HFFc6 (cell line): ENCODE measurements at regions not wholly inside any gene's neighbourhood (a gene's known extent, or its start where the extent isn't known, plus 50 kb on each side); places are given as distances from the start of the nearest gene placed in this dataset.

ENCODE experiments used
- DNase-seq: peaks from one replicate; pipeline ENCODE4 v3.0.0-alpha.2; 2018
- H3K27ac Mint-ChIP-seq: 2 replicates; pipeline ENCODE4 v1.8.0; 2020; ENCODE audit warnings: mild to moderate bottlenecking, mixed read lengths
- H3K27me3 Mint-ChIP-seq: 2 replicates; pipeline ENCODE4 v1.8.0; 2021; ENCODE audit warnings: mild to moderate bottlenecking, moderate library complexity, mixed read lengths; ENCODE audit not compliant: insufficient read depth
- H3K36me3 Mint-ChIP-seq: 2 replicates; pipeline ENCODE4 v1.8.0; 2021; ENCODE audit warnings: low read depth, mixed read lengths
- H3K4me1 Mint-ChIP-seq: 2 replicates; pipeline ENCODE4 v1.8.0; 2020; ENCODE audit warnings: low read depth, mixed read lengths
- H3K4me3 Mint-ChIP-seq: 2 replicates; pipeline ENCODE4 v1.8.0; 2020; ENCODE audit warnings: mild to moderate bottlenecking, moderate library complexity, mixed read lengths
- H3K9me3 Mint-ChIP-seq: 2 replicates; pipeline ENCODE4 v1.8.0; 2020; ENCODE audit warnings: mild to moderate bottlenecking, mixed read lengths
- TF ChIP-seq, protein P1 (sequence below): fragments of 200-600 bp; sonication (generic); IDR thresholded peaks from 2 replicates; pipeline ENCODE4 v1.5.0; 2021; ENCODE audit warnings: antibody characterized with exemption, mild to moderate bottlenecking

DNA sequence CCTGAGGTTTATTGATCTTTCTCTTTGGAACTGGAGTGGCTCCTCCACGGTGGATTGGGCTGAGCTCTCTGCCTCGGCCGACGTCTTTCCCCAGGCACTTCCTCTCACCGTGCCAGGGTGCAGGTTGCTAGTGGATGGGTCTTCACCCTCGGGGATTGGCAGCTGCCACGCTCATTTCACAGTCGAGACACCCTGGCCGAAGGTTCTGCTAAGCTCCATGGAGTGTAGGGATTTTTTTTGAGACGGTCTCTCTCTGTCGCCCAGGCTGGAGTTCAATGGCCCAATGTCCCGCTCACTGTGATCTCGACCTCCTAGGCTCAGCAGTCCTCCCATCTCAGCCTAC, 280.8 kb downstream of the SEC14L1 start:
- no peak for DNase-seq
- Mint-ChIP-seq H3K27ac (peak overlapping the region; percentile 90), H3K9me3 (no peaks in the 10 kb centered on the region), H3K4me1 (peaks cover 64% of the 10 kb centered on the region), H3K36me3 (peaks cover 12% of the 10 kb centered on the region), H3K27me3 (peaks cover 13% of the 10 kb centered on the region), H3K4me3 (peak overlapping the region; percentile 78)
- TF ChIP-seq, protein P1, sequence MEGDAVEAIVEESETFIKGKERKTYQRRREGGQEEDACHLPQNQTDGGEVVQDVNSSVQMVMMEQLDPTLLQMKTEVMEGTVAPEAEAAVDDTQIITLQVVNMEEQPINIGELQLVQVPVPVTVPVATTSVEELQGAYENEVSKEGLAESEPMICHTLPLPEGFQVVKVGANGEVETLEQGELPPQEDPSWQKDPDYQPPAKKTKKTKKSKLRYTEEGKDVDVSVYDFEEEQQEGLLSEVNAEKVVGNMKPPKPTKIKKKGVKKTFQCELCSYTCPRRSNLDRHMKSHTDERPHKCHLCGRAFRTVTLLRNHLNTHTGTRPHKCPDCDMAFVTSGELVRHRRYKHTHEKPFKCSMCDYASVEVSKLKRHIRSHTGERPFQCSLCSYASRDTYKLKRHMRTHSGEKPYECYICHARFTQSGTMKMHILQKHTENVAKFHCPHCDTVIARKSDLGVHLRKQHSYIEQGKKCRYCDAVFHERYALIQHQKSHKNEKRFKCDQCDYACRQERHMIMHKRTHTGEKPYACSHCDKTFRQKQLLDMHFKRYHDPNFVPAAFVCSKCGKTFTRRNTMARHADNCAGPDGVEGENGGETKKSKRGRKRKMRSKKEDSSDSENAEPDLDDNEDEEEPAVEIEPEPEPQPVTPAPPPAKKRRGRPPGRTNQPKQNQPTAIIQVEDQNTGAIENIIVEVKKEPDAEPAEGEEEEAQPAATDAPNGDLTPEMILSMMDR = no peak

DNA sequence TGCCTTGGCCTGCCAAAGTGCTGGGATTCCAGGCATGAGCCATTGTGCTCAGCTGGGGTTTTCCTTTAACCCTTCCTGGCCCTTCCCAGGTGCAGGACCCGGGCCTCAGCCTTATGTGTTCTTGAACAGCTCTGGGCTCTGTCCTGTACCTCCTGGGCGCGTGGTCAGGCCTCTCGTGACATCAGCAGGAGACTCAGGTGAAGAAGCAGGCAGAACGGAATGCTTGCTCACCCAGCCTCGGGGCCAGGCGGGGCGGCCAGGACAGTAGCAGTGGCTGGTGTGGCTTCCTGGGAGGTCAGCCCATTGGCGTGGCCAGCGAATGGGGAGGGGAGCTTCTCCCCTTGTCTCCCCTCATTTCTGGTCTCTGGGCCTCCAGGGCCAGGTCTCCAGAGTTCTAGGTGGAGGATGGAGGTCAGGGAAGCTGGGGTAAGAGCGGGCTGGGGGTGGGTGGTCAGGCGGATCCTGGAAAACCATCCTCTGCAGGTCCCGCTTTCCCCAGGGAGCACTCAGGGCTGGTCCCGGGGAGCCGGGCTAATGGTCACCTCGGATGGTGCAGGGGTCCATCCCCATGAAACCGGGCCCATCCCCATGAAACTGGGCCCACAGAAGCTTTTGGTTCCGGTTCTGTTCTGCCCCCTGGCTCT, 281.5 kb downstream of the SEC14L1 start:
- H3K4me1 Mint-ChIP-seq = peaks cover 70% of the 10 kb centered on the region
- H3K36me3 Mint-ChIP-seq = peaks cover 12% of the 10 kb centered on the region
- H3K9me3 Mint-ChIP-seq = no peaks in the 10 kb centered on the region
- H3K4me3 Mint-ChIP-seq = peak overlapping the region; percentile 78; the same call in 1 of the 2 replicates
- no peak for DNase-seq
- TF ChIP-seq, protein P1 = no peak
- H3K27ac Mint-ChIP-seq = peak overlapping the region; percentile 95
- H3K27me3 Mint-ChIP-seq = peaks cover 19% of the 10 kb centered on the region

GRCh38 chr17:77422748-77423113, 282.0 kb downstream of the SEC14L1 start:
- no peaks in the 10 kb centered on the region for H3K9me3 Mint-ChIP-seq
- DNase-seq = no peak
- H3K36me3 Mint-ChIP-seq = peaks cover 12% of the 10 kb centered on the region
- H3K4me3 Mint-ChIP-seq = peak overlapping the region; percentile 68
- H3K4me1 Mint-ChIP-seq = peaks cover 75% of the 10 kb centered on the region
- H3K27ac Mint-ChIP-seq = peak overlapping the region; percentile 95
- H3K27me3 Mint-ChIP-seq = peaks cover 19% of the 10 kb centered on the region
- TF ChIP-seq, protein P1 = no peak

GRCh38 chr17:77423589-77424451, 283.1 kb downstream of the SEC14L1 start:
- Mint-ChIP-seq H3K27me3 (peaks cover 22% of the 10 kb centered on the region), H3K36me3 (peaks cover 12% of the 10 kb centered on the region), H3K27ac (peak overlapping the region; percentile 95), H3K4me3 (peak overlapping the region; percentile 68), H3K4me1 (peaks cover 86% of the 10 kb centered on the region), H3K9me3 (no peaks in the 10 kb centered on the region)
- TF ChIP-seq, protein P1 = no peak
- DNase-seq = peak; percentile 96

DNA sequence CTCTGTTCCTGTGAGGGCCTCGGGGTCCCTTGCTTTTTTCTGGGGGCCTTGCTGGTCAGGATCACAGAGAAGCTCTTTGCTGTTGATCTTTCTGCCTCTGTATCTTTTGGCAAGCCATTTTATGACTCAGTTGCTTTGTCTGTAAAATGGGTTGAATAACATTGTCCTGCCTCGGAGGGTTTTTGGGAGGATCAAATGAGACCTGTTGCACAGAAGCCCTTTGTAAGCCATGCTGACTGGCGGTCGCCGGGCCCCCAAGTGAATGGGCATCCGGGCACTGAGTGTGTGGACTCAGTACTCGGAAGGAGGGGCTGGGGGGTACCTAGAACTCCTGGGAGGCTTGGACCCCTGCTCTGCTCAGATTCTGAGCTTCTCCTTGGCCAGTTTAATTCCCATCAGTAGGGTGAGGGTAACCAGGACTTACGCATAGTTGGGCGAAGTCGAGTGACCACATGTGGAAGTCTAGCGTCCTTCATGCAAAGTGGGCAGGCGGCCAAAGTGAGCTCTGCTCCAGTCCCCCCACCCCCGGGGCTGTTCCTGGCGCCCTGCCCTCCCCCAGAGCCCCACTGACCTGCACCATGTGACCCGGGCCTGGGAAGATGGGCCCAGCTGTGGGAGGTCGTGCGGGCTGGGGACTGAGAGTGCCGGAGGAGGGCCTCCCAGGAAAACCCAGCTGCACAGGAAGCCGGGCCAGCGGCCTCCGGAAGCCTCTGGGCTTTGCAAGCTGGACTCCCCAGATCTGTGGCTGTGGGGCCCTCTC, 284.0 kb downstream of the SEC14L1 start:
- H3K36me3 Mint-ChIP-seq = peaks cover 12% of the 10 kb centered on the region
- H3K27me3 Mint-ChIP-seq = peaks cover 24% of the 10 kb centered on the region
- H3K9me3 Mint-ChIP-seq = no peaks in the 10 kb centered on the region
- H3K4me3 Mint-ChIP-seq = peak overlapping the region; percentile 45; the same call in 1 of the 2 replicates
- DNase-seq = peak; percentile 75
- H3K4me1 Mint-ChIP-seq = peaks cover 92% of the 10 kb centered on the region
- H3K27ac Mint-ChIP-seq = peak overlapping the region; percentile 95
- TF ChIP-seq, protein P1 = no peak
